ENCODE measurements at regions not wholly inside any gene's neighbourhood (a gene's known extent, or its start where the extent isn't known, plus 50 kb on each side); places are given as distances from the start of the nearest gene placed in this dataset.
"Not testable (repeated sequence)": the region's sequence is repeated elsewhere in the genome, so short reads cannot be mapped to it uniquely, and the experiment has no call there.

DNA sequence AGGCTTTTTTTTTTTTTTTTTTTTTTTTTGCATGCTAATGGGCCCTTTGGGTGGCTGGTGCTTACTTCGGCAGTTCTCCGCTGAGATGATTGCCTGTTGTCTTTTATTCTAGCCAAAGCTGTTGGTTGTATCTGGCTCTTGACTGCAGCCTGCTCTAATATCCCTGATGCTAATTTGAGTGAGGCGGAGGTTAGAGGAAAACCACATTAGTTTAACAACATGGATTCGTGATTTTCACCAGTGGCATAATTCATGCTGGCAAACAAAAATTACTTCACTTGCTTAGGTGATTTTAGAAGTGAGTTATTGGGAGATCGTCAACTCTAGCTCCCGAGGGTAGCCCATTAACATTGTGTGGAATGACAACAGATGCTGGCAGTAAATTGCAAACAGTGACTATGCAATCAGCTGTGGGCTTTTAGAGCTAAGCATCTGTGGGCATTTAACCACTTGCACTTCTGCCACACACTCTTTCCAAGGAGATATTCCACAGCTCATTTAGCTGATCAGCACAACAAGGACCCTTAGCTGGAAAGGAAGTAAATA is 97.6 kb upstream of the ZDHHC17 start:
- CTCF ChIA-PET: no interaction called here
- intact Hi-C loops (cut with micrococcal nuclease): no loop called here
- no peaks in the 10 kb centered on the region for H3K9me3 Mint-ChIP-seq
- no peak for DNase-seq
- POLR2A ChIA-PET: no interaction called here
- no peaks in the 10 kb centered on the region for H3K36me3 Mint-ChIP-seq
- no peak overlapping the region for H3K27ac Mint-ChIP-seq
- H3K27me3 Mint-ChIP-seq: no peaks in the 10 kb centered on the region
- peaks cover 8% of the 10 kb centered on the region for H3K4me1 Mint-ChIP-seq (ENCODE audit: low read depth)
- no peak overlapping the region for H3K4me3 Mint-ChIP-seq

DNA sequence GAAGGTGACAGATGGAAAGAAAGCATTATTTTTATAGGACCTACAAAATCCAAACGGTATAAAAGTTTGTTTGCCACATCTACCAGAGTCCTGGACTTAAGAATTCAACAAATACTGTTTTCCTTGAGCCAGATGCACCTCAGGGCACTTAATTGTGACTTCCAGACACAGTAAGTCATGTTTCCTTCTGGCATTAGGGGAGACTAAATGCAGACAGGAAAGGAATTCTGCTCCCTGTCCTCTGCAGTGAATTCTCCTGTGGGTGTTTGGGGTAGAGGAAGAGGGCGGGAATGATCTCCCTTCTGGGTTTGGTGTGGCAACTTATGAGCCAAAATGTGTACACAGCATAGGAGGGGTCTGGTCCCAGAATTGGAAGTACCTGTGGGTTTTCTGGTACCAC is 93.9 kb upstream of the ZDHHC17 start:
- intact Hi-C loops (cut with micrococcal nuclease): no loop called here
- ChIA-PET POLR2A (no interaction called here), CTCF (no interaction called here)
- Mint-ChIP-seq H3K9me3 (no peaks in the 10 kb centered on the region), H3K4me1 (ENCODE audit: low read depth) (peaks cover 8% of the 10 kb centered on the region), H3K27ac (no peak overlapping the region), H3K4me3 (no peak overlapping the region), H3K36me3 (no peaks in the 10 kb centered on the region), H3K27me3 (peaks cover 2% of the 10 kb centered on the region)
- no peak for DNase-seq

DNA sequence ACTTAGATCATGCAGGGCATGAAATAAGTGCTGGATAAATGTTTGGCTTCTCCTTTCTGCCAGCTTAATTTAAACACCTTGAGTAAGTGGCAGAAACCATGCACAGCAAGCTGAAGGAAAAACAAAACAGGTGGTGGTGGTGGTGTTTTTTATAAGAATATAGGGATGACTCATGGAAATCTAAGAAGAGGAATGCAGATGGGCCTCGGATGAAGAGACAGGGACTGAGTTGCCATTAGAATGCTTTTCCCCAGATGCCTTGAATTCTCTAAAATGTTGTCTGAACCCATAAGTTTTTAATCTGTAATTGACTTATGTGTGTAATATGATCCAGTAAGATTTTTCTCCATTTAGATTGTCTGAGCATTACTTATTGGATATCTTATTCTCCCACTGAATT is 93.1 kb upstream of the ZDHHC17 start:
- no peak for DNase-seq
- Mint-ChIP-seq H3K4me3 (no peak overlapping the region), H3K36me3 (no peaks in the 10 kb centered on the region), H3K9me3 (no peaks in the 10 kb centered on the region), H3K27me3 (peaks cover 2% of the 10 kb centered on the region), H3K4me1 (ENCODE audit: low read depth) (peaks cover 3% of the 10 kb centered on the region), H3K27ac (no peak overlapping the region)
- POLR2A ChIA-PET: no interaction called here
- intact Hi-C loops (cut with micrococcal nuclease): no loop called here
- CTCF ChIA-PET: no interaction called here

GRCh38 chr12:76674669-76675315 is 89.1 kb upstream of the ZDHHC17 start:
- DNase-seq: no peak
- POLR2A ChIA-PET: no interaction called here
- no peaks in the 10 kb centered on the region for H3K9me3 Mint-ChIP-seq
- no peaks in the 10 kb centered on the region for H3K4me1 Mint-ChIP-seq (ENCODE audit: low read depth)
- CTCF ChIA-PET: interaction anchor here (0.9 kb wide), 1 partner anchor 320 kb away, joined by 3 read pairs; no protein-coding TSS in a partner anchor
- no peak overlapping the region for H3K27ac Mint-ChIP-seq
- H3K27me3 Mint-ChIP-seq: peaks cover 2% of the 10 kb centered on the region
- H3K36me3 Mint-ChIP-seq: no peaks in the 10 kb centered on the region
- intact Hi-C loops (cut with micrococcal nuclease): no loop called here
- no peak overlapping the region for H3K4me3 Mint-ChIP-seq

- POLR2A ChIA-PET; H3K27me3 Mint-ChIP-seq; intact Hi-C loops (cut with micrococcal nuclease); H3K4me1 Mint-ChIP-seq (ENCODE audit: low read depth); CTCF ChIA-PET; H3K9me3 Mint-ChIP-seq; DNase-seq; H3K36me3 Mint-ChIP-seq; H3K27ac Mint-ChIP-seq; H3K4me3 Mint-ChIP-seq: not testable (repeated sequence)
Observed at GRCh38 chr12:76676261-76676660, 87.7 kb upstream of the ZDHHC17 start.

- Mint-ChIP-seq H3K27me3 (peaks cover 2% of the 10 kb centered on the region), H3K4me3 (no peak overlapping the region), H3K27ac (no peak overlapping the region), H3K9me3 (no peaks in the 10 kb centered on the region), H3K36me3 (no peaks in the 10 kb centered on the region), H3K4me1 (ENCODE audit: low read depth) (no peaks in the 10 kb centered on the region)
- DNase-seq: no peak
- ChIA-PET CTCF (interaction anchor here (0.8 kb wide), 1 partner anchor 332 kb away, joined by 3 read pairs; no protein-coding TSS in a partner anchor), POLR2A (no interaction called here)
- intact Hi-C loops (cut with micrococcal nuclease): no loop called here
Observed at GRCh38 chr12:76678992-76679391, 84.9 kb upstream of the ZDHHC17 start.

- H3K36me3 Mint-ChIP-seq: no peaks in the 10 kb centered on the region
- H3K27me3 Mint-ChIP-seq: peaks cover 2% of the 10 kb centered on the region
- CTCF ChIA-PET: no interaction called here
- intact Hi-C loops (cut with micrococcal nuclease): no loop called here
- no peaks in the 10 kb centered on the region for H3K4me1 Mint-ChIP-seq (ENCODE audit: low read depth)
- DNase-seq: no peak
- no peak overlapping the region for H3K4me3 Mint-ChIP-seq
- no peak overlapping the region for H3K27ac Mint-ChIP-seq
- POLR2A ChIA-PET: no interaction called here
- no peaks in the 10 kb centered on the region for H3K9me3 Mint-ChIP-seq
Observed at GRCh38 chr12:76679778-76680177, 84.1 kb upstream of the ZDHHC17 start.

DNA sequence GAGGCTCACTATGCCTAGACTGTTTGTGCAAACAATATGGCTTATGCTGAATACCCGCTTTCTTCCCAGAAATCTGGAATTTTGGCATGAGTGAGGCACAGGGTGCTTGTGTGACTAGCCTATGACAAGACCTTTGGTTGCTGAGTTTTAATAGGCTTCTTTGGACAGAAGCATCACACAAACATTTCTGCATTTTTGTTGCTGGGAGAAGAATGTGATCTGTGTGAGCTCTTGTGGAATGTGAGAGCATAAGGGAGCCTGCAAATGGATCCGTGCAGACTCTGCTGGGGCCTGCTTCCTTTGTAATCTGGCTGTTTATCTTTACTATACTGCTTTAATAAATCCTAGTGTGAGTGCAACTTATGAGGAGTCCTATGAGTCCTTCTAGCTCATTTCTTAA is 83.0 kb upstream of the ZDHHC17 start:
- no peaks in the 10 kb centered on the region for H3K9me3 Mint-ChIP-seq
- no peak for DNase-seq
- POLR2A ChIA-PET: no interaction called here
- no peak overlapping the region for H3K27ac Mint-ChIP-seq
- H3K27me3 Mint-ChIP-seq: no peaks in the 10 kb centered on the region
- no peak overlapping the region for H3K4me3 Mint-ChIP-seq
- H3K36me3 Mint-ChIP-seq: no peaks in the 10 kb centered on the region
- CTCF ChIA-PET: interaction anchor here (1.2 kb wide), 1 partner anchor 110 kb away, joined by 4 read pairs; no protein-coding TSS in a partner anchor
- intact Hi-C loops (cut with micrococcal nuclease): no loop called here
- H3K4me1 Mint-ChIP-seq (ENCODE audit: low read depth): no peaks in the 10 kb centered on the region

DNA sequence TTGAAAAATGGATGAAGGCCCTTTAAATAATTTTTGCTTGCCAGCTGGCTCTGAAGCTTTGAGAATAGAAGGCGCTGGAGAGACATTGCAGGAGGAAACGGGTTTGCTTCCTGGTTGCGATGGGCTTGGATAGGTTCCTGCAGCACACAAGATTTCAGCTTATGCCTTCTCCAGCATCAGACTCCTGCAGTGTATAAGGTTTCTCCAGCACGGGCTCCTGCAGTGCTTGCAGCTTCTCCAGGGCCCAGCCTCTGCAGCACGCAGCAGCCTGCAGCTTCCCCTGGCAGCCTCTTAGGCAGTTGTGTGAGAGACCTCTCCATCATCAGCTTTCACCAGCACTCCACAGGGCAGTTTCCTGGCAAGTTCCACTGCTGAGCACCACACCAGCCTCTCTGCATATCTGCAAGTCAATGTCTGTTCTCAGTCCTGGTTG is 78.7 kb upstream of the ZDHHC17 start:
- CTCF ChIA-PET: no interaction called here
- DNase-seq: no peak
- no peaks in the 10 kb centered on the region for H3K36me3 Mint-ChIP-seq
- no peaks in the 10 kb centered on the region for H3K27me3 Mint-ChIP-seq
- POLR2A ChIA-PET: no interaction called here
- no peaks in the 10 kb centered on the region for H3K4me1 Mint-ChIP-seq (ENCODE audit: low read depth)
- H3K9me3 Mint-ChIP-seq: no peaks in the 10 kb centered on the region
- intact Hi-C loops (cut with micrococcal nuclease): no loop called here
- no peak overlapping the region for H3K27ac Mint-ChIP-seq
- H3K4me3 Mint-ChIP-seq: no peak overlapping the region

DNA sequence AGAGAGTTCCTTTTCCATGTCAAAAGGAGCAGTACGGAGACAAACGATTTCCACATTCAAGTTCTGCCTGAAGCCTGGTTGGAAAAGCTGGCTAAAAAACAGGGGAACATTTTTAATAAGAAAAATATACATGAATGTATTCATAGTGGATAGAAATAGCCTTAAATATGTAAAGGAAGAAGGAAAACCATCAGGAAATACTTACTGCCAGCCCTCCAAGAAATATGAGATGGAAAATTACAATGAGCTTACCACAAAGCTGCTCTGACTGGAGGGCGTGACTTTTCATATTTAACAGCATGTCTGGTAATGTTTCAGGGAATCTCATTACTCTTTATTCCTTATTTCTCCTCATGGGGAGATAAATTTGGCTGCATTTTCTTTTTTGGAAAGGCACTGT is 75.9 kb upstream of the ZDHHC17 start:
- no peak overlapping the region for H3K27ac Mint-ChIP-seq
- H3K9me3 Mint-ChIP-seq: no peaks in the 10 kb centered on the region
- H3K36me3 Mint-ChIP-seq: no peaks in the 10 kb centered on the region
- DNase-seq: no peak
- intact Hi-C loops (cut with micrococcal nuclease): loop anchor here (2.0 kb wide), 1 partner anchor 103 kb away; no protein-coding TSS in a partner anchor
- POLR2A ChIA-PET: no interaction called here
- H3K4me1 Mint-ChIP-seq (ENCODE audit: low read depth): no peaks in the 10 kb centered on the region
- H3K4me3 Mint-ChIP-seq: no peak overlapping the region
- CTCF ChIA-PET: interaction anchor here (1.3 to 2.4 kb wide), 3 partner anchors 26 to 102 kb away, joined by 3 to 9 read pairs (median 4); no protein-coding TSS in a partner anchor
- no peaks in the 10 kb centered on the region for H3K27me3 Mint-ChIP-seq

DNA sequence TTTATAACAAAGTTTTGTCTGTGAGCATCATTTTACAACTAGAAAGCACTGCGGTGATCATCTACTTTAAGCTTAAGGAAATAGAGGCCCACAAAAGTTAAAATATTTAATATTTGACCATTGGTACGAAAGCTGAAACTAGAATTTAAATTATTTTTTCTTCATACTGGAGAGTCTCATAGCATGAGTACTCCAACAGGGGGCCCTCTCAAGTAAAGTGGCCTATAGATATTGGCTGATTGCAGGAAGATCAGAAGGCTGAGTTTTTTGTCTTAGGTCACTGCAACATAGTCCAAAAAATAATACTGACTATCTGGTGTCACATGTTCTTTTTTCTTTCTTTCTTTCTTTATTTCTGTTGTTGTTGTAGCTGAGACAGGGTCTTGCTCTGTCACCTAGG is 75.3 kb upstream of the ZDHHC17 start:
- Mint-ChIP-seq H3K27ac (no peak overlapping the region), H3K4me3 (no peak overlapping the region), H3K9me3 (no peaks in the 10 kb centered on the region), H3K4me1 (ENCODE audit: low read depth) (no peaks in the 10 kb centered on the region), H3K27me3 (no peaks in the 10 kb centered on the region), H3K36me3 (no peaks in the 10 kb centered on the region)
- intact Hi-C loops (cut with micrococcal nuclease): loop anchor here (2.0 kb wide), 1 partner anchor 102 kb away; no protein-coding TSS in a partner anchor
- DNase-seq: no peak
- ChIA-PET POLR2A (no interaction called here), CTCF (interaction anchor here (1.3 to 2.4 kb wide), 3 partner anchors 25 to 102 kb away, joined by 3 to 9 read pairs (median 4); no protein-coding TSS in a partner anchor)

GRCh38 chr12:76690921-76691700 is 72.8 kb upstream of the ZDHHC17 start:
- Mint-ChIP-seq H3K27ac (no peak overlapping the region), H3K27me3 (no peaks in the 10 kb centered on the region), H3K36me3 (no peaks in the 10 kb centered on the region), H3K9me3 (no peaks in the 10 kb centered on the region), H3K4me3 (no peak overlapping the region), H3K4me1 (ENCODE audit: low read depth) (no peaks in the 10 kb centered on the region)
- no peak for DNase-seq
- intact Hi-C loops (cut with micrococcal nuclease): no loop called here
- ChIA-PET CTCF (no interaction called here), POLR2A (no interaction called here)

Data from activated CD4-positive, alpha-beta memory T cell treated with anti-CD3 and anti-CD28 coated beads for 36 hours (primary cell).